Neural progenitor cell (in vitro differentiated cells): ENCODE measurements at regions not wholly inside any gene's neighbourhood (a gene's known extent, or its start where the extent isn't known, plus 50 kb on each side); places are given as distances from the start of the nearest gene placed in this dataset.

Experiments
- DNase-seq: peaks from one replicate; pipeline ENCODE4 v3.0.0-alpha.2; 2016; ENCODE audit warnings: low spot score
- H2AFZ ChIP-seq: fragments of 200-600 bp; sonication (generic); replicated peaks from 2 replicates; pipeline ENCODE4 v1.6.1; 2016; ENCODE audit warnings: antibody characterized with exemption
- H3F3A ChIP-seq: fragments of 200-600 bp; sonication (generic); 2 replicates; pipeline ENCODE4 v1.6.1; 2016; ENCODE audit warnings: antibody characterized with exemption, low read depth
- H3K27ac ChIP-seq: fragments of 200-600 bp; sonication (generic); 2 replicates; pipeline ENCODE4 v1.5.1; 2016; ENCODE audit warnings: mild to moderate bottlenecking
- H3K27me3 ChIP-seq: fragments of 200-600 bp; sonication (generic); 2 replicates; pipeline ENCODE4 v1.6.1; 2016; ENCODE audit warnings: mild to moderate bottlenecking, moderate library complexity
- H3K36me3 ChIP-seq: fragments of 200-600 bp; sonication (generic); 2 replicates; pipeline ENCODE4 v1.5.1; 2016
- H3K4me1 ChIP-seq: fragments of 200-600 bp; sonication (generic); 2 replicates; pipeline ENCODE4 v1.6.1; 2016; ENCODE audit warnings: mixed run types
- H3K4me2 ChIP-seq: fragments of 200-600 bp; sonication (generic); 2 replicates; pipeline ENCODE4 v1.6.1; 2016
- H3K4me3 ChIP-seq: fragments of 200-600 bp; sonication (generic); 2 replicates; pipeline ENCODE4 v1.5.1; 2016
- H3K79me2 ChIP-seq: fragments of 200-600 bp; sonication (generic); 2 replicates; pipeline ENCODE4 v1.6.1; 2016; ENCODE audit warnings: low read depth
- H3K9ac ChIP-seq: fragments of 200-600 bp; sonication (generic); 2 replicates; pipeline ENCODE4 v1.6.1; 2016
- H3K9me3 ChIP-seq: fragments of 200-600 bp; sonication (generic); 2 replicates; pipeline ENCODE4 v1.5.1; 2016; ENCODE audit warnings: low read depth
- H4K20me1 ChIP-seq: fragments of 200-600 bp; sonication (generic); 2 replicates; pipeline ENCODE4 v1.6.1; 2016; ENCODE audit warnings: low read depth
- H3K27ac Mint-ChIP-seq: 3 replicates; pipeline ENCODE4 v1.8.0; 2021; ENCODE audit warnings: mixed read lengths
- H3K27me3 Mint-ChIP-seq: 2 replicates; pipeline ENCODE4 v1.8.0; 2022; ENCODE audit warnings: low read depth, mild to moderate bottlenecking, inconsistent platforms, moderate library complexity, mixed read lengths; ENCODE audit not compliant: insufficient read depth
- H3K36me3 Mint-ChIP-seq: 3 replicates; pipeline ENCODE4 v1.8.0; 2021; ENCODE audit warnings: mixed read lengths
- H3K4me1 Mint-ChIP-seq: 3 replicates; pipeline ENCODE4 v1.8.0; 2021; ENCODE audit warnings: mixed read lengths
- H3K4me3 Mint-ChIP-seq: 3 replicates; pipeline ENCODE4 v1.8.0; 2021; ENCODE audit warnings: mild to moderate bottlenecking, moderate library complexity, mixed read lengths
- H3K9me3 Mint-ChIP-seq: 3 replicates; pipeline ENCODE4 v1.8.0; 2020; ENCODE audit warnings: mixed read lengths
- CTCF ChIP-seq: fragments of 200-600 bp; sonication (generic); IDR thresholded peaks from 2 replicates; pipeline ENCODE4 v1.5.1; 2017; ENCODE audit warnings: antibody characterized with exemption, mild to moderate bottlenecking
- EZH2 ChIP-seq: fragments of 200-600 bp; sonication (generic); IDR thresholded peaks from 2 replicates; pipeline ENCODE4 v1.6.1; 2017; ENCODE audit warnings: antibody characterized with exemption, mild to moderate bottlenecking, moderate library complexity
- EZH2phosphoT487 ChIP-seq: fragments of 200-600 bp; sonication (generic); IDR thresholded peaks from 2 replicates; pipeline ENCODE4 v1.6.1; 2017; ENCODE audit warnings: antibody characterized with exemption

- H2AFZ ChIP-seq: peak overlapping the region; percentile 46
- peaks cover 36% of the 10 kb centered on the region for H3K4me1 ChIP-seq
- DNase-seq: no peak
- Mint-ChIP-seq H3K27me3 (no peaks in the 10 kb centered on the region), H3K4me1 (peaks cover 26% of the 10 kb centered on the region), H3K4me3 (no peak overlapping the region), H3K9me3 (no peaks in the 10 kb centered on the region), H3K36me3 (no peaks in the 10 kb centered on the region), H3K27ac (no peak overlapping the region)
- peaks cover 5% of the 10 kb centered on the region for H3F3A ChIP-seq
- no peaks in the 10 kb centered on the region for H3K79me2 ChIP-seq
- no peak overlapping the region for H3K27ac ChIP-seq
- H3K9ac ChIP-seq: no peak overlapping the region
- no peaks in the 10 kb centered on the region for H3K9me3 ChIP-seq
- H3K4me3 ChIP-seq: no peak overlapping the region
- H3K27me3 ChIP-seq: no peaks in the 10 kb centered on the region
- no peaks in the 10 kb centered on the region for H4K20me1 ChIP-seq
- no peak overlapping the region for H3K4me2 ChIP-seq
- TF ChIP-seq EZH2 (no peak), EZH2phosphoT487 (no peak), CTCF (no peak)
- no peaks in the 10 kb centered on the region for H3K36me3 ChIP-seq
Observed at GRCh38 chr13:34152996-34153395, 335.0 kb downstream of the RFC3 start.

GRCh38 chr13:34153428-34154180 lies 335.7 kb downstream of the RFC3 start:
- no peak overlapping the region for H3K27ac ChIP-seq
- Mint-ChIP-seq H3K36me3 (no peaks in the 10 kb centered on the region), H3K27ac (no peak overlapping the region), H3K9me3 (no peaks in the 10 kb centered on the region), H3K4me1 (peaks cover 26% of the 10 kb centered on the region), H3K4me3 (no peak overlapping the region), H3K27me3 (no peaks in the 10 kb centered on the region)
- H3K4me3 ChIP-seq: no peak overlapping the region
- no peaks in the 10 kb centered on the region for H3K36me3 ChIP-seq
- H4K20me1 ChIP-seq: no peaks in the 10 kb centered on the region
- DNase-seq: no peak
- peak overlapping the region; percentile 46 for H2AFZ ChIP-seq
- TF ChIP-seq EZH2phosphoT487: no peak
- no peak for TF ChIP-seq EZH2
- no peak for TF ChIP-seq CTCF
- H3K4me2 ChIP-seq: no peak overlapping the region
- H3F3A ChIP-seq: peaks cover 5% of the 10 kb centered on the region
- no peaks in the 10 kb centered on the region for H3K9me3 ChIP-seq
- H3K79me2 ChIP-seq: no peaks in the 10 kb centered on the region
- H3K27me3 ChIP-seq: no peaks in the 10 kb centered on the region
- H3K4me1 ChIP-seq: peaks cover 36% of the 10 kb centered on the region
- H3K9ac ChIP-seq: no peak overlapping the region

- Histone ChIP-seq H3K9ac (no peak overlapping the region), H3K4me2 (no peak overlapping the region), H3K36me3 (no peaks in the 10 kb centered on the region), H3K79me2 (no peaks in the 10 kb centered on the region), H3K9me3 (no peaks in the 10 kb centered on the region), H3K27me3 (no peaks in the 10 kb centered on the region), H3F3A (peaks cover 8% of the 10 kb centered on the region), H3K27ac (no peak overlapping the region), H3K4me1 (peaks cover 37% of the 10 kb centered on the region), H4K20me1 (no peaks in the 10 kb centered on the region), H3K4me3 (no peak overlapping the region), H2AFZ (peak overlapping the region; percentile 71)
- no peaks in the 10 kb centered on the region for H3K9me3 Mint-ChIP-seq
- TF ChIP-seq CTCF: no peak
- no peak for TF ChIP-seq EZH2
- no peak for TF ChIP-seq EZH2phosphoT487
- no peak overlapping the region for H3K27ac Mint-ChIP-seq
- H3K4me1 Mint-ChIP-seq: peaks cover 26% of the 10 kb centered on the region
- DNase-seq: no peak
- H3K4me3 Mint-ChIP-seq: peak overlapping the region; percentile 13
- no peaks in the 10 kb centered on the region for H3K36me3 Mint-ChIP-seq
- H3K27me3 Mint-ChIP-seq: peaks cover 3% of the 10 kb centered on the region
Observed at GRCh38 chr13:34155931-34156607, 338.1 kb downstream of the RFC3 start.
